HG03280 (cell line): ENCODE measurements at regions not wholly inside any gene's neighbourhood (a gene's known extent, or its start where the extent isn't known, plus 50 kb on each side); places are given as distances from the start of the nearest gene placed in this dataset.
"Not testable (repeated sequence)": the region's sequence is repeated elsewhere in the genome, so short reads cannot be mapped to it uniquely, and the experiment has no call there.

Experiments used
- ATAC-seq: cut with Tn5 transposase; IDR thresholded peaks from one replicate; pipeline ENCODE4 v1.9.1; 2021; ENCODE audit warnings: mild to moderate bottlenecking, moderate library complexity; ENCODE audit not compliant: unreplicated experiment

DNA sequence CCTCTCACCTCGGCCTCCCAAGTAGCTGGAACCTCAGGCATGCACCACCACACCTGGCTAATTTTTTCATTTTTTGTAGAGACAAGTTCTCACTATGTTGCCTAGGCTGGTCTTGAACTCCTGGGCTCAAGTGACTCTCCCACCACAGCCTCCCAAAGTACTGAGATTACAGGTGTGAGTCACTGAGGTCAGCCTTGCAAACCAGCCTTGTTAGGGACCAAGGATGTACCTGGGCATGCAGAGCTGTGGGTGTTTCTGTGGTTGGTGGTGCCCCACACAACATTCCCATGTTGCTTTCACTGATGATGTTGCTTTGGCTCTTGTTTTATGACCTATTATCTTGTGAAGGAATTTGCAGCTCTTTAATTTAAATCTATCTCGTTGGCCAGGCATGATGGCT is 54.8 kb downstream of the OTUD1 start:
- ATAC-seq: no peak

DNA sequence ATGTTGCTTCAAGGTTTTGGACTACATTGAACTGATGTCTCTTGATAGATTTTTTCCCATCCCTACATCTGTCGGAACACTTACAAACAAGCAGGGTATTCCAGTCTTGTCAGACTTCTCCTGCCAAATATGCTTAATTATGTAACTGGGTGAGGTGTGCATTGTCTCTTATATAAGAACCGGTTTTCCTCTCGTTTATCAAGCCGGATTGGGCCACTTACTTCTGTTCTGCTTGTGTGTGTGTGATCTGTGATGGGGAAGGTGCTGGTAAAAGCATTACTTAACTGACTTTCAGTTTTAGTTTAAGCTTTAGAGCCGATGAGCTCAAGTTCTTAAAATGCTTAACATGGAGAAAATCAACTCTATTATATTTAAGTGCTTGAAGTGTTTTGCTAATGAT is 57.9 kb downstream of the OTUD1 start:
- ATAC-seq: no peak

DNA sequence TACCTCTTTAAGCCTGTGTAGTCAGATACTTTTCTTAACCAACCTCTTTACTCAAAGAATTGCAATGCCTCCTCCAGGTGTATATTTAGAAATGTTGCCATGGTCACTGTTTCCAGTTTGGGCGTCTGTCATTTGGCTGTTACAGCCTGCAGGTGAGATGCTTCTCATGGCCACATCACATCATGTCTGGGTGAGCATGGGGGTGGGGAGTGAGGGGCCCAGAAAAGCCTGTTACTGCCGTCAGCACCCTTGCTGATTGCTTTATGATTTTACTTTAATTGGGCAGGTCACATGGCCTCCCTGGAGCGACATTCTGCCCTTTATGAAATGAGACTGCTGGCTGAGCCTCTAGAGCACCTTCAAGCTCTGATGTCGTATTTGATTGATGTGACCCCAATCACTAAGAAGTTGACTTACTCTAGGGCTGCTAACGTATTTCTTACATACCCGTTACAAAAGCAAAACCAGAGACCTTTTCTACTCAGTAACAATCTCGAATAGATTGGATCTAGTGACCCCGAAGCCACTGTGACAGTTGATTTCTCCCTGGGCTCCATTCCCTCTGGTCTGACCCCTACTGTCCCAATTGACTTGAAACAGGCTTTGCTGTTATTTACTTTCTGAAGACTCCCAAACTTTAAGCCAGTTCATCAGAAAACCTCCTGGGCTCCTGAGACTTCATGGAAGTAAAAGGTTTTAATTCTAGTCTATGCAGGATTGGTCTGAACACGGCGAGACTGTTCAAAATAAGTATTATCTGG is 60.7 kb downstream of the OTUD1 start:
- no peak for ATAC-seq

DNA sequence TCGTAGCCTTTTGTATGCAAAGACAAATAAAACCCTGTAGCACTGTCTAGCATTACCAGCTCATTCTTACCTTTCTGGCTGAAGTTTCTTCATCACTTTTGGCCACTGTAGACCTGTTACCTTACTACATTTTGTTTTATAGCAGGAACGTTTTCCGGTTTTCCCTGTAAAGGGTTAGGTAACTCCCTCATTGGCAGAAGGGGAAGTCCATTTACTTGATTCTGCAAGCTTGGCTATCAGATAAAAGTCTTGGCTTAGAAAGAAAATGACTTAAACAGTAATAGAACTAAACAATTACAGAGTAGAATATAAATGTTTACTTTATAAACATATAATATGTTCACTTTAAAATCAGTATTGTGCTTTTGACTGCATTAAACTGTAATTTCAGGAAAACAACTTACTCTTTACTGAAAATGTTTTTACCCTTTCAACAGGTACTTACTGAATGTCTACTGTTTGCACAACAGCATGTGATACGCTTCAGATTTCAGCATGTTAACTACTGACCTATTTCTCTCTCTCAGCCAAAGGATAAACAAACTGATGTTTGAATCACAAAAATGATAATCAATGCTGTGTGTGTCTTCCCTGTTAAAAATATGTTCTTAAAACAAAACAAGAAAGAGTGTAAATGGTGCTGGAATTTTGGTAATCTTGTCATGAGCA is 67.1 kb downstream of the OTUD1 start:
- ATAC-seq: no peak

DNA sequence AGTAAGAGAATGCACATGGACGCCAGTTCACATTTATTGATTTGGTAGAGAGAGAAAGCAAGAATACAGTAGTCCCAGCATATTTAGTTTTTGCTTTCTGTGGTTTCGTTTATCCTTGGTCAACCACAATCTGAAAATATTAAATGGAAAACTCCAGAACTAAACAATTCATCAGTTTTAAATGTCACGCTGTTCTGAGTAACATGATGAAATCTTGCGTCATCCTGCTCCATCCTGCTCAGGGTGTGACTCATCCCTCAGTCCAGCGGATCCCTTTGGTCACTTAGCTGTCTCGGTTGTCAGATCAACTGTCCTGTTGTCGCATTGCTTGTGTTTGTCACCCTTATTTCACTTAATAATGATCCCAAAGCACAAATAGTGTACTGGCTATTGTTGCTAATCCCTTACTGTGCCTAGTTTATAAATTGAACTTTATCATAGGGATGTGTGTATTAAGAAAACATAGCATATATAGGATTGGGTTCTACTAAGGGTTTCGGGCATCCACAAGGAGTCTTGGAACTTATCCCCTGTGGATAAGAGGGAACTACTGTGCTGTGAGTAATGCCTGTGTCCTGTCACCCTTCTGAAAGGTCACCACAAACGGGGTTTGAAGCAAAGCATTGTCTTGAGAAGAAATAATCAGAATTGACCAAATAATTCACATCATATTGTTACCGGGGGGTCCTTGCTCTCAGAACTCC is 73.6 kb downstream of the OTUD1 start:
- ATAC-seq: no peak

DNA sequence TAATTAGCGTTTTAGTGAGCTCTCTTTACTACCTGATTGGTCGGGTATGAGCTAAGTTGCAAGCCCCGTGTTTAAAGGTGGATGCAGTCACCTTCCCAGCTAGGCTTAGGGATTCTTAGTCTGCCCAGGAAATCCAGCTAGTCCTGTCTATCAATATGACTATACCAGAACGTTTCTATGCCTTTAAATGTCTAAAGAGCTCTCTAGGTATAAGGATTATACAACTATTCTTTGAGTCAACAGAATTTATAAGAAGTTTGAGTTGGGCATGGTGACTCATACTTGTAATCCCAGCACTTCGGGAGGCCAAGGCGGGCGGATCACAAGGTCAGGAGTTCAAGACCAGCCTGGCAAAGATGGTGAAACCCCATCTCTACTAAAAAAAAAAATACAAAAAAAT is 74.7 kb downstream of the OTUD1 start:
- not testable (repeated sequence) for ATAC-seq

DNA sequence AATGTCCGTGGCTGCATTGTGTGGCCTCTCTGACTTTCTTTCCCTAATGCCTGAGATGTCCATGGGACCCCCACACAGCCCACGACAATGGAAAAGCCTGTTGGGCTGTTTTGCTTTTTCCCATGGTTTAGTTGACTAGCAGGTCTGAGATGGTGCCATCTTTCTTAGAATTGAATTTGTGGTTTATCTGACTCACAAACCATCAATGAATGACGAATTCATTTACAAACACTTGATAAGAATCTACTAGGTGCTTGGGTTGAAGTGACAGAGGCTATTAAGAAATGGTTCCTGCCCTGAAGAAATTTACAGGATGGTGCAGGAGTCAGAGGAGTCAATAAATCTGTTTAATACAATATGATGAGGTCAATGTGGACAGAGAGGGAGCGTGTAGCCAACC is 75.4 kb downstream of the OTUD1 start:
- ATAC-seq: no peak

DNA sequence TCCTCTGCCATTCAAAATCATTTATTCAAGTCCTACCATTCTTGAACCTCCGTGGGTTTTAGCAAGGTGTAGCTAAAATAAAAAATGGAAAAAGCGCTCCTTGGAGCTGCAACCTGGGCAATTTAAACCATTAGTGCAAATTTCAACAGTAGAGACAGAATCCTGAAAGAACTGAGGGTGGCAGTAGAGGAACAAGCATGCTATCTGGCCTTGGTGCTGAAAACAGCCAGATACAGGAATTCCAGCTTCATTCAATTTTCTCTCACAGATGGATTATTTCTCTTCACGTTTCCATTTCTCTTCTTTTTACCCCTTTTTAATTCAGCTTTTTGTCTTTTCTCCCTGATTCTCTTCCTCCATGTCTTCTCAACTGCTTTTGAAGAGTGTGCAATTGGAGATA is 77.7 kb downstream of the OTUD1 start:
- ATAC-seq: no peak

DNA sequence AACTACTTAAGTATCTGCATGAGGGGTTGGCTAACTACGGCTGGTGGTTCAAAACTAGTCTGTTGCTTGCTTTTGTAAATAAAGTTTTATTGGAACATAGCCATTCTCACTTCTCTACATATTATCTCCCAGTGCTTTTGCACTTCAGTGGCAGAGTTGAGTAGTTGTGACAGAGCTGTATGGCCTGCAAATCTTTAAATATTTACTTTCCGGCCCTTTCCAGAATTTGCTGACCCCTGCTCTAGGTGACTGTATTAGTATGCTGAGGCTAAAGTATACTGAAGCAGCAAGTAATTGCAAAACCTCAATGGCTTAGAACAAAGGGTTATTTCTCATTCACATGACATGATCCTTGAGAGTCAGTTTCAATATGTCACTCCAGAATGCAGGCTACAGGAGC is 78.3 kb downstream of the OTUD1 start:
- no peak for ATAC-seq

DNA sequence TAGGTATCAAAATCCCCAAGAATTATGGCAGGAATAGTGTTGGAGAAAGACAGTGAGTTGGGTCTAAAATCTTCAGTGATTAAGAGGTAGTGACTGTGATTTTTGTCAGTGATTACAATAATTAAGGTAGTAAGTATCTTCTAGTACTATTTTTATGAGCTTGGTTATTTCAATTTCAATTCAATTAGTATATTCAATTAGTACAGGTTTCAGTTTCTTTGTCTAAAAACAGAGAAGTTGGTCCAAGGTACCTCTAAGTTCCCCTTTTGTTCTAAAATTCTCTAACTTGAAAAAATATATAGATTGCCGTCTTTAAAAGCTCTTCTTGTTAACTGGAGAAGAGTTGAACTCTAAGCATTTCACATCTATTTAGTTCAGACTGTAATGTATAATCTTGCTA is 82.9 kb downstream of the OTUD1 start:
- ATAC-seq: no peak

DNA sequence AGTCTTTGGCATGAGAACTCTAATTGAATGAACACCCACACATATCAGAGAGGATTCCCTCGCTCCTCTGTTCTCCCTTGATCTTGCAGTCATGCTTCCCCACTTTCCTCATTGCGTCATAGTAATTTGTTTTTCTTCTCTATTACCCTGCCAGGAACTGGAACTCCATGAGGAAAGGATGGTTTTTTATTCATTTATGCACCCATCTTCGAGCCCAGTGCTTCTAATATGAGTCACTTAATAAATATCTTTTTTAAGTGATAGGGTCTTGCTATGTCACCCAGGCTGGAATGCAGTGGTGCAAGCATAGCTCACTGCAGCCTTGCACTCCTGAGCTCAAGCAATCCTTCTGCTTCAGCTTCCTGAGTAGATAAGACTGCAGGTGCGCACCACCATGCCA is 83.5 kb downstream of the OTUD1 start:
- no peak for ATAC-seq

DNA sequence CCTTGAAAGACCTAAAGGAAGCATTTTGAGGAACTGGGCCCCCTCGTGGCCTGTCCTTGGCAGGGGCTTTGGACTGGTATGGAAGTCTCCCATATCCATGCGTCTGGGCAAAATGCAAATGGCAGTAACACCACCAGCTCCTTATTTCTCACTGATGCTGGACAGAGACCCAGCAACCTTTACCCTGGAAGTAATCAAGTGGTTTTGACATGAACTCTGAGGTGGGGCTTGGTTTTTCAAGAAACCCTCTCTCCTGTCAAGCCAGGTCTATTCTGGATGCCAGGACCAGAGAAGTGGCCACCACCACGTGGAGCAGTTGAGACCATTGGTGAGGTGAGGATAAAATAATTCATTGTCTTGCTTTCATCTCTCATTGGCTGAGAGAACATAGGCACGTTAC is 84.4 kb downstream of the OTUD1 start:
- ATAC-seq: no peak

DNA sequence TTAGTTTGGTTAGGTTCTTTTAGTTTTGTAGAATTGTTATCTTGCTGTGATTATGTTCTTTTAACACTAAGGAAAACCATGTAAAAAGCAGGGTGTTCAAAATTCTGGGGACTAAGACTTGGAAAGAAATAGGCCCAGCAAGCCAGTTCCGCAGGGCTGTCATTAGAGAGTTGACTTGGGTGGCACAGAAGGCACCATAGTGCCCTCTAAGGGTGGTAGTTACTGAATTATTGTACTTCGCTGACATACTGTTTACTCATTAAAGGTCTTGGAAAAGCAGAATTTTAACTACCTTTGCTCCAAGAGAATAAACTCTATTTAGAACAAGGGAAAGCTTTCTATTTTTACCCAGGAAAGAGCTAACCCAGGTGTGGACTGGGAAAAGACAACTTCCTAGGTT is 86.5 kb downstream of the OTUD1 start:
- no peak for ATAC-seq

DNA sequence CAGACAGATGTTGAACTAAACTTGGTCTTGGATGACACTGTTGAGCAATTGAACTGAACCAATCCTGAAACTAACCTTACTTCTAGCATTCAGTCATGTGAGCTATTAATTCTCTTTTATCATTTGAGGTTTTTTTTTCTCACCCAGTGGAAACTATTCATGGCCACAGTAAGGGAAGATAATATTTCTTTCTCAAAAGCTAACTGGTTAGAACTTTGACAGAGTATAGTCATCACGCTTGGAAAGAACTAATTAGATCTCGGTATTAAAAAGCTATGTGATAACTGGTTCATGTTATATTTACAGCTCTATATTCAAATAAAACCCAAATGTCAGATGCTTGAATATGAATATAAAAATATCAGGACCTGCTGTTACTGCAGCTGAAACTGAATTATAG is 89.5 kb downstream of the OTUD1 start:
- ATAC-seq: no peak

DNA sequence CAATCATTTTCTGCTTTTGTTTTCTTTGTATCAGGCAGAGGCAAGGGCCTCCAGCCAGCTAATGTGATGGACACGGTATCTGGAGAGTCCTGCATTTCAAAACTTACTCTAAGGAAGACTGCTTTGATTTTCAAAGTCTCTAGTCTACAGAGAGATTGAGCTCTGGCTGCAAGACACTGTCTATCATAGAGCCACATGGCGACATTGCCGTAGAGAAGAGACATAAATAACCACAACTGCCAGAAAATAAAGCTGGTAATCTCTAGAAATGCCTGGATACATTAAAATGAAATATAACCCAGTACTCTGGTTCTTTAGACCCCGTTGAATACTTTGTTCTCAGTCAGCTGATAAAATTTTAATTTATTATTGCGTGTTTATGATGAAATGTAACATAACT is 90.8 kb downstream of the OTUD1 start:
- no peak for ATAC-seq

DNA sequence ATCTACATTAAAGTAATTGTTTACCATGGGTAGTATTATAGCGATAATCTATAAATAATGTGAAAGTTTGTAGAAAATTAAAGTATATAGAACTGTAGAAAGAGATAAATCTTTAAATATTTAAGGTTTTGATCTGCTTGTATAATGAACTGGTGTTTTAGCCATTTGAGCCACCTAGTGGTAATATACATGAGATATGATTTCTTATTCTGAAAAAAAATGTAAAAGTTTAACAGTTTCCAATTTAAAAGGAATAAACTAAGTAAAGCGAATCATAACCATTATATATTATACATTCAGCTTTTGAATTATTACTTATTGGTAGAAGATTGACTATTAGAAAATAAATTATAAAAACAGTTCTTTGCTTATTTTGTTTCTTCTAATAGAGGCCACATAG is 91.2 kb downstream of the OTUD1 start:
- ATAC-seq: no peak

DNA sequence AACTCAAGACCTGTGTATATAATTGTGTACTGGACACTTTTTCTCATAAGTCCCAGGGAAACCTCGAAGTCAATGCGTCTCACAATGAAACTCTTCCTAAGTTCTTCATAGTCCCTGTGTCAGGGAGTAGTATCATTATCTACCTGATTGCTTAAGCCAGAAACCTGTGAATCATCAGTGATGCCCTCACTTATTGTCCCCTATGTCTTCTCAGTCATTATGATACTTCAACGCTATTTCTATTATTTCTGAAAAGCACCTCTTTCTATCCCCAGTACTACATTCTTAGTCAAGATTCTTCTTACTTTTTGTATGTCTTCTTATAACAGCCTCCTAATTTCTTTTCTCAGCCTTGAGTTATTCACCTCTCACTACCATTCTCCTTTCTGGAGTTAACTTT is 94.3 kb downstream of the OTUD1 start:
- no peak for ATAC-seq

DNA sequence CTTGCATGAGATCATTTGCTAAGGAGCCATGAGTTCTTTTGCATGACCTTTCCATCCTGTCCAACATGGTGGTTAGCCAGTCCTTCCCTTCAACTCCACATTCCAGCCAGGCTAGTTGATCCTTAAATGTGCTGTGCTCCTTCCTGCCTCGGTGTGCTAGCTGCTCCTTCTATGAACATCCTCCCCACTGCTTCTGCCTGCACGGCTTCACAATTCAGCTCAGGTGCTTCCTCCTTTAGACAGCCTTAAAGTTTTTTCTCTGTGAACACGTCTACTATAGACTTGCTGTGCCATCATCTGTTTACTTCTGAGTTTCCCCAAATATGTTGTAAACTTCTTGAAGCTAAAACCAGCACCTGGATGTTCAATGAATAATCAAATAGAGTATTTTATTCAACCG is 95.5 kb downstream of the OTUD1 start:
- ATAC-seq: no peak

DNA sequence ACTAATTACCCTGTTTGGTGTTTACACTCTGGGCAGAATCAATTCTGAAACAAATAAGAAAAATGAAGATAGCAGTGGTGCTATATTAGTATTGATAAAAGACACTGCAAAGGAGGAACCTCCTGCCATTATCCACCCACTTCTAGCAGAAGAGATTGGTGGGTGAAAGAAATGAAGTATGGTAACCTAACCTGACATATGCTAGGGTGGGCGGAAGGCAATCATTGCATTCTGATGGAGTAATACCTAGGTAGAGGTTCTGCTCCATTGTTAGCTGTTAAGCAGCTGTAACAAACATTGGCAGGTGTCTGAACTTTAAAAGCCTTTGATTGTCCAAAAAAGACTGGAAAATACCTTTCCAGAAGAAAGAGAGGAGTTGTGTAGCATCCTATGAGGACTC is 95.9 kb downstream of the OTUD1 start:
- no peak for ATAC-seq

DNA sequence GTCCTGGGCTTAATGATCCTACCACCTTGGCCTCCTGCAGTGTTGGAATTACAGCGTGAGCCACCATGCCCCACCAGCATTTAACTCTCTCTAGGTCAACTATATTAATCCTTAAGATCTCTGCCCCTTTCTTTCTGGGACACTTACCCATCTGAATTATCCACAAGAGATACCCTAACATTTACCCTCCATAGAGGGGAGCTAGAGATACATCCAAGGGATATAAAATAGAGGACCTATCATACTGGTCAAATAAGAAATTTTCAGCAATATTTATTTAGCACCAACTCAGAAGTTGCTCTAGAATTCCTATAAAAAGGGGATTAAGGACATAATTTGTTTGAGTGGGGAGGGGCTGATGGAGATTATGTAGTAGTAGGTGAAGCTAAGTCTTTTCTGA is 96.5 kb downstream of the OTUD1 start:
- ATAC-seq: no peak

DNA sequence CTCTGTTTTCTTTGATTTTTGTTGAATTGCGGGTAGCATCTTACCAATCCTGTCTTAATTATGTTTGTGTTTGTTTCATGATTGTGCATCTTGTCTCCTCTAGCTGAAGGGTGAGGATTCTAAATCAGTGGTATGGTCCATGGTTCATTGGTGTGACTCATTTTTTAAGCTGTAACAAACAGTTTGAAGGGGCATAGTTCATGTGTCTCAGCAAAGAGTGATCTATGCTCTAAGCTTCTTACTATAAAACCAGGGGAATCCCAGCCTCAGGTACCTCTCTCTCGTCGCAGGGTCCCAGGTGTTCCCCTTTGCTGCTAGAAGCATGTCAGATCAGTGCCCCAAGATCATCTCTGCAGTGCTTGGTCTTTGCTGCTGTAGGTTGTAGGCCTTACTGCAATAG is 100.1 kb downstream of the OTUD1 start:
- ATAC-seq: no peak

DNA sequence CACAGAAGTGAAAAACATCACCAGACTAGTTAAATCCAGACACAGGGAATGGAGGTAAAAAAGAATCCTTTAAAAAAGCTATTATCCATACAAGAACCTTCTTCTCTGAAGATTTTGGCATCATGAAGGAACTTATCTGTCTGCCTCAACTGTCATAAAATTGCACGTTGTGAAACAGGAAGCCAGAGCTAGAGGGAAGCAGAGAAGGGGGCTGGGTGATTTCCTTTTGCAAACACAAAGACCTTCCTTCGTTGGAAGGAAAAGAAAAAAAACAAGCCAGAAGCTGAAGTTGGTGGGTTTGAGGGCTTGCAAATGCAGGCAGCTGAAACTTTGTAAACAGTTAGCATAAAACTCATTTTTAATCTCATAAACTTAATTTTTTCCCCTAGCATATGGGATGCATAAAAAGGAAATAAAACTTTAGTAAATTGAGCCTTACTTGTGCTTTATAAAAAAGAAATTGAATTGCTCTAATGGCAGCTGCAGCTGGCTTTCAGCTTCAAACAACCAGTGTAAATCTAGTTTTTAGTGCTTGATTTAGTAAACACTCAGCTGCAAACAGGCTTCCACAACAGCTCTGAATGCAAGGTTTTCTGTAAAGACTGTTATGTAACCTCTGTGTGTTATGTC is 101.6 kb downstream of the OTUD1 start:
- ATAC-seq: no peak
